ENCODE measurements at regions not wholly inside any gene's neighbourhood (a gene's known extent, or its start where the extent isn't known, plus 50 kb on each side); places are given as distances from the start of the nearest gene placed in this dataset.

DNA sequence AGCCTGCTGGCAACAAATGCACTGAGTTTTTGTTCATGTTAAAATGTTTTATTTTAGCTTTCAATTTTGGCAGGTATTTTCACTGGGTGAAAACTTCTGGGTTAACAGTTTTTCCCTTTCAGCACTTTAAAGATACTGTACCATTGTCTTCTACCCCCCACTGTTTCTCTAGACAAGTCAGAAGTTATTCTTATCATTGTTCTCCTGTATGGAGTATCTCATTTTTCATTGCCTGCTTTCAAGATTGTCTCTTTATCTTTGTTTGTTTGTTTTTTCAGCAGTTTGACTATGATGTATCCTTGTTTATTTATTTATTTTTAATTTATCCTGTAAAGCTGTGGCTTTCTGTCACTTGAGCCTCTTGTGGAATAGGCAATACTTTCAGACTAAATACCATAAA is 277.0 kb downstream of the ICOS start:
- TF ChIP-seq, protein P1, sequence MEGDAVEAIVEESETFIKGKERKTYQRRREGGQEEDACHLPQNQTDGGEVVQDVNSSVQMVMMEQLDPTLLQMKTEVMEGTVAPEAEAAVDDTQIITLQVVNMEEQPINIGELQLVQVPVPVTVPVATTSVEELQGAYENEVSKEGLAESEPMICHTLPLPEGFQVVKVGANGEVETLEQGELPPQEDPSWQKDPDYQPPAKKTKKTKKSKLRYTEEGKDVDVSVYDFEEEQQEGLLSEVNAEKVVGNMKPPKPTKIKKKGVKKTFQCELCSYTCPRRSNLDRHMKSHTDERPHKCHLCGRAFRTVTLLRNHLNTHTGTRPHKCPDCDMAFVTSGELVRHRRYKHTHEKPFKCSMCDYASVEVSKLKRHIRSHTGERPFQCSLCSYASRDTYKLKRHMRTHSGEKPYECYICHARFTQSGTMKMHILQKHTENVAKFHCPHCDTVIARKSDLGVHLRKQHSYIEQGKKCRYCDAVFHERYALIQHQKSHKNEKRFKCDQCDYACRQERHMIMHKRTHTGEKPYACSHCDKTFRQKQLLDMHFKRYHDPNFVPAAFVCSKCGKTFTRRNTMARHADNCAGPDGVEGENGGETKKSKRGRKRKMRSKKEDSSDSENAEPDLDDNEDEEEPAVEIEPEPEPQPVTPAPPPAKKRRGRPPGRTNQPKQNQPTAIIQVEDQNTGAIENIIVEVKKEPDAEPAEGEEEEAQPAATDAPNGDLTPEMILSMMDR (conservative IDR thresholded peaks at IDR 0.05; ENCODE audit: low read length) = no peak
- no peak for TF ChIP-seq EZH2phosphoT487 (IDR thresholded peaks at IDR 0.05; ENCODE audit: borderline replicate concordance, low read depth, low read length)
